Activated naive CD8-positive, alpha-beta T cell treated with anti-CD3 and anti-CD28 coated beads, Interleukin-2, amount 50 U/mL, for 24 hours (primary cell): ENCODE measurements at regions not wholly inside any gene's neighbourhood (a gene's known extent, or its start where the extent isn't known, plus 50 kb on each side); places are given as distances from the start of the nearest gene placed in this dataset.

Experiments
- ATAC-seq: fragments of 150-1000 bp; cut with Tn5 transposase; one replicate; pipeline ENCODE4 v1.10.0; 2021
- DNase-seq: peaks from one replicate; pipeline ENCODE4 v3.0.0; 2021
- H3K27ac Mint-ChIP-seq: one replicate; pipeline ENCODE4 v1.8.0; 2021; ENCODE audit warnings: mild to moderate bottlenecking, mixed read lengths
- H3K27me3 Mint-ChIP-seq: one replicate; pipeline ENCODE4 v1.8.0; 2021; ENCODE audit warnings: mixed read lengths
- H3K36me3 Mint-ChIP-seq: one replicate; pipeline ENCODE4 v1.8.0; 2021; ENCODE audit warnings: low read depth, mixed read lengths
- H3K4me1 Mint-ChIP-seq: one replicate; pipeline ENCODE4 v1.8.0; 2021; ENCODE audit warnings: mixed read lengths
- H3K4me3 Mint-ChIP-seq: one replicate; pipeline ENCODE4 v1.8.0; 2021; ENCODE audit warnings: mild to moderate bottlenecking, moderate library complexity, mixed read lengths
- H3K9me3 Mint-ChIP-seq: one replicate; pipeline ENCODE4 v1.8.0; 2021; ENCODE audit warnings: mixed read lengths

DNA sequence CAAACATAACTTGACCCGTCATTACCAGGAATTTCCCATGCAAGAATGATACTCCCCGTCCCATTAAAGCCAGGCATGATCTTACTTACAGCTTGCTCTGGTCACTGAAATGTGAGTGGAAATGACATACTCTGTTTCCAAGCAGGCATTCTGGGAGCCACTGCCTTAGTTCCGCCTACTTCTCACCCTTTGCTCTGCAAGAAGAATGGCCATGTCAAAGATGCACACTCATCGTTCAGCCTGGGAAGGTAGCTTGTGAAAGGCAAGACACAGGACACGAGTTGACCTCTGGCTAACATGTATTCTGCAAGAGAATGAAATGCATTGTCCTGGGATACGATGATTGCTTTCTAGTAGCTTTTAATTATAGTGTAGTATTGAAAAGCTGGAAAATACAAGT, 1144.4 kb downstream of the NLGN4X start:
- DNase-seq (no peak), ATAC-seq (no peak)
- Mint-ChIP-seq H3K27ac (no peak overlapping the region), H3K4me3 (no peak overlapping the region), H3K4me1 (no peaks in the 10 kb centered on the region), H3K9me3 (no peaks in the 10 kb centered on the region), H3K36me3 (no peaks in the 10 kb centered on the region), H3K27me3 (no peaks in the 10 kb centered on the region)

DNA sequence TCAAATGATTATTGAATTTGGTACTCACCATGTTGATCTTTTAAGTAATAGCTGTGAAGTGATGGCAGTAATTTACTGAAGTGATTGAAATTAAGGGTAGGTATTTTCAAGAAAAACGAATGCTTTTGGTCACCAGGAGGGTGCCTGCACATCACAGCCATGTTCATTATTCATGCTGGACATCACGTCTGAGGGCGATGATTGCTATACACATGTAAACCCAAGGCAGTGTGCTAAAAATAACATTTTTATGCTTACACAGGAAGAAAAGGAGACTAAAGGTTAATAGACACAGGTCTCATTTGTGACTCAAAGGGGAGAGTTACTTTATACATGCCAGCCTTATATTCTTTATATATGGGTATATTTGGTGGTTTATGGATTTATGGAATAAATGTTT, 1146.0 kb downstream of the NLGN4X start:
- H3K9me3 Mint-ChIP-seq: no peaks in the 10 kb centered on the region
- H3K27me3 Mint-ChIP-seq: no peaks in the 10 kb centered on the region
- no peaks in the 10 kb centered on the region for H3K4me1 Mint-ChIP-seq
- no peak overlapping the region for H3K4me3 Mint-ChIP-seq
- no peaks in the 10 kb centered on the region for H3K36me3 Mint-ChIP-seq
- no peak overlapping the region for H3K27ac Mint-ChIP-seq
- ATAC-seq (no peak), DNase-seq (no peak)

DNA sequence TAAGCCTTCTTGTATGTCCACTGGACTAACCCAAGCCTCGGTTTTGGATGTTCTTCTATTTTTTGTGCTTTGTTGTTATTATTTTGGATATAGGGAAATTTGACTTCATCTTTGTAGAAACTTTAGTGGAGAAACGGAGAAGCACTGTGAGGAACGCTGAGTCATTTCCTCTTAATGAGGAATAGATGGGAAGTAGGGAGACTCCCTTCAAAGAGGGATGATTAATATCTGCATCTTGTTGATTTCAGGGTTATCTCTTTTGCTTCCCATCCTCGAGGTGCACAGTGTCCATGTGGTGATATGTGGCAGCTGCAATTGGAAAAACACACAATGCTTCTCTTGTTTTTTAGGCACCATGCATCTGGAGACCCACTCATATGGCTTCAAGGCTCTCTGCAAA, 1147.9 kb downstream of the NLGN4X start:
- DNase-seq (no peak), ATAC-seq (no peak)
- Mint-ChIP-seq H3K36me3 (no peaks in the 10 kb centered on the region), H3K9me3 (no peaks in the 10 kb centered on the region), H3K4me3 (no peak overlapping the region), H3K27me3 (no peaks in the 10 kb centered on the region), H3K4me1 (no peaks in the 10 kb centered on the region), H3K27ac (no peak overlapping the region)

DNA sequence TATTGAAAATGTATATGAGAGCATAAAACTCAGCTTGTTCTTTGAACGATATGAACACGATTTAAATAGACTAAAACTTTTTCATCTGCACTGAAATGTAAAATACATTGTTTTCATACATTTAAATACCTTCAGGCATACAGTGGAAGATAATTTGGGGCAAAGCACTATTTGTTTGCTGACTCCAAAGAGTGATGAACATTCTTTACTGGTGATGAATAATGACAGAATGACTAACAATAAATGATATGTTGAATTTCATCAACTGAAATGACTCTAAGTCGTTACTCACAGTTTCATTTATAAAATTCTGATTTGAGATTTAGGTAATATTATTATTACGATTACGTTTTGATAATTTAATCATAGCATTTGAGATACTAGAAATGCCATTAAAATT, 1160.1 kb downstream of the NLGN4X start:
- Mint-ChIP-seq H3K27me3 (no peaks in the 10 kb centered on the region), H3K9me3 (no peaks in the 10 kb centered on the region), H3K4me3 (no peak overlapping the region), H3K4me1 (no peaks in the 10 kb centered on the region), H3K36me3 (no peaks in the 10 kb centered on the region), H3K27ac (no peak overlapping the region)
- DNase-seq: no peak
- ATAC-seq: no peak

DNA sequence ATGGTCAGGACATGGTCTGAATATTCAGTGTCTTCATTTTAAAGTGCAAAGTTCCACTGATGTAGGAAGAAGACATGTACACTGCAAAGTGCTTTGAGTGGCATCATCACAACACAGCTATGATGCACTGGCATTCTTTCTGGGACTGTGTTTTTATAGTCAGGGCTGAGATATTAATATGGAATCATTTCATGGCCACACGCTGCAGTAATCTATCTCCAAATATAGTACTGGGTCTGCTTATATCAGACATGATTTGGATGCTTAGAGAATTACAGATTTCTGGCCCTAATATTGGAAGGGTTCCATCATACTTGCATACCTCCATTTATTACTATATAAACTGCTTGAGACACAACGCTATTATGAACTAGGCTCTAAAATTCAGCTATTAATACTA, 1170.9 kb downstream of the NLGN4X start:
- DNase-seq (no peak), ATAC-seq (no peak)
- H3K27me3 Mint-ChIP-seq: no peaks in the 10 kb centered on the region
- no peaks in the 10 kb centered on the region for H3K9me3 Mint-ChIP-seq
- H3K4me1 Mint-ChIP-seq: no peaks in the 10 kb centered on the region
- H3K36me3 Mint-ChIP-seq: no peaks in the 10 kb centered on the region
- H3K27ac Mint-ChIP-seq: no peak overlapping the region
- no peak overlapping the region for H3K4me3 Mint-ChIP-seq

DNA sequence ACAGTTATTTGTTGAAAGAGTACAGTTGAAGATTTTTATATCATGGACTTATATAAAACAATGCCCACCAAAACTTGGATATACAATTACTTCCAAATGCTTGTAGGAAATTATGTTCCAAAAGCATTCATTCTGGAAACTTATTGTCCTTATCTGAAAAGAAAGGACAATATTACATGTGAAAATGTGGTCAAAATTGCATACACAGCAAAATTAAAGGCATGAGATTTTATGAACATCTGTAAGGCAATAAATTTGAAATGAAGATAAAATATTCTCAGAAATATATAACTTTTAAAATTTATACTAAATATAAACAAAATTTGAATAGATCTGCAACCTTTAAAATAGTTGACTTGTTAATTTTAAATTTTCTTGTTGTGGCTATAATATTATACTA, 1173.8 kb downstream of the NLGN4X start:
- no peak for DNase-seq
- Mint-ChIP-seq H3K27me3 (no peaks in the 10 kb centered on the region), H3K4me1 (no peaks in the 10 kb centered on the region), H3K36me3 (no peaks in the 10 kb centered on the region), H3K9me3 (no peaks in the 10 kb centered on the region), H3K4me3 (no peak overlapping the region), H3K27ac (no peak overlapping the region)
- no peak for ATAC-seq

DNA sequence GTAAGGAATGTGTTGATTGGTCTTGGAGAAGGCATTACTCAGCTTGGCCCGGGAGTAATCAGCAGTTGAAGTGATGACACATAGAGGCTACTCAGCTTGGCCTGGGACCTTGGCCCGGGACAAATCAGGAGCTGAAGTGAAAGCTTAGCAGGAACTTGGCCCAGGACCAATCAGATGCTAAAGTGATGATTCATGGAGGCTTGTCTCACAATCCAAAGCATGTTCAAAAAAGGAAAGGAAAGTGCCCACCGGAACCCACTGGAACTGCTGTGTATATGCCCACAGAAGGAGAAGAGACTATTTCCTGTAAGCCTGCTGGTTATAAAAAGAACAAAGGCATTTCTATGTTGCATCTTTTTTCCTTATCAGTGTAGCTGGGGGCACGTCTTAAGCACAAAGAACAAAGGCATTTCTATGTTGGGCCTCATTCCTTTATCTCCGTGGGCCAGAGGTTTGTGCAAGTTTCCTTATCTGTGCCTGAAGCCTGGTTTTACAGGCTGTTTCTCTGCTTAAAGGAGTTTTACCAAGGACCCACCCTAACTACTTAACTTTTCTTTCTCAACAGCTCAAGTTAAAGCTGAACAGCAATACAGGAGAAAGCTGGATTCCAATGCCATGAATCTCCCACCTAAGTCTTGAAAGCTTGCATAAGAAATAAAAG, 1176.7 kb downstream of the NLGN4X start:
- no peak for ATAC-seq
- DNase-seq: no peak
- Mint-ChIP-seq H3K36me3 (no peaks in the 10 kb centered on the region), H3K9me3 (peaks cover under 1% of the 10 kb centered on the region), H3K27ac (no peak overlapping the region), H3K27me3 (no peaks in the 10 kb centered on the region), H3K4me3 (no peak overlapping the region), H3K4me1 (no peaks in the 10 kb centered on the region)

DNA sequence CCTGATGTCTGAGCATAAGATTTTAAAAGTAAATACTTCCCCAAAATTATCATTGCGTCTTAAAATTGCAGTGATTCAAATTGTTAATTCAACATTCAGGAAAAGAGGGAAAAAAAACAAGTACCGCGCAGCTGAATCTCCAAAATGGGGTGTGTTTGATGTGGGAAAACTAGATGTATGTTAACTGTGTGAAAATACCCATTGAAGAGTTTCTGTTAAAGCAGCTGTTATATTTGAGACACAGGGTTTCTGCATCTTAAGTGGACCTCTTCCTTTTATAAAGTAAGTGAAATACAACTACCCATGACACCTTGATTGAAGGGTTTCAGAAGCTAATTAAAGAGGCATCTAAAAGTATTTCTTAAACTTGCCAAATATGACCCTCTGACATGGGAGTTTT, 1186.1 kb downstream of the NLGN4X start:
- Mint-ChIP-seq H3K27me3 (no peaks in the 10 kb centered on the region), H3K9me3 (peaks cover 4% of the 10 kb centered on the region), H3K4me3 (no peak overlapping the region), H3K36me3 (no peaks in the 10 kb centered on the region), H3K27ac (no peak overlapping the region), H3K4me1 (no peaks in the 10 kb centered on the region)
- no peak for ATAC-seq
- DNase-seq: no peak

DNA sequence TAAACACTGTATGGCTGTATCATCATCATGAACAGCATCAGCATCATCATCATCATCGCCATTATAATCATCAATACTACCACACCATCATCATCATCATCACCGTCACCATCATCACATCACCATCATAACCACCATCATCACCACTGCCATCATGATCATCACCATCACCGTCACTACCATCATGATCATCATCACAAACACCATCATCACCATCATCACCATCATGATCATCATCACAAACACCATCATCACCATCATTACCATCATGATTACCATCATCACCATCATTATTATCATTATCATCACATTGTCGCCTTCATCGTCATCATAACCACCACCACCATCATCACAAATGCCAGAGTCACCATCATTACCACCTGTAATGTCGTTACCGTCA, 1196.9 kb downstream of the NLGN4X start:
- no peak overlapping the region for H3K4me3 Mint-ChIP-seq

DNA sequence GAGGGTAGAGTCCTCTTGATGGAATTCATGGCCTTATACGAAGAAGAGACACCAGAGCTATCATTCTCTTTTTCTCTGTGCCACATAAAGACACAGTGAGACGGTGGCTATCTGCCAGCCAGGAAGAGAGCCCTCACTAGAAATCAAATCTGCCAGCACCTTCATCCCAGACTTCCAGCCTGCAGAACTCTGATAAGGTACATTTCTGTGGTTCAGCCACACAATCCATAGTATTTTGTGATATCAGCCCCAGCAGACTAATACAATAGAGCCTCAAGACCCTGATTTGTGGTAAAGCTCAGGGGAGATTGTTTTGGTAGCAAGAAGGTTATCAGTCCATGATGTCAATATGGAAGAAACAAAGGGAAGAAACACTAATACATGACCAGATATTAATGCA, 1213.2 kb downstream of the NLGN4X start:
- Mint-ChIP-seq H3K27me3 (no peaks in the 10 kb centered on the region), H3K4me3 (no peak overlapping the region), H3K4me1 (no peaks in the 10 kb centered on the region), H3K36me3 (no peaks in the 10 kb centered on the region), H3K9me3 (no peaks in the 10 kb centered on the region), H3K27ac (no peak overlapping the region)
- no peak for ATAC-seq
- DNase-seq: no peak

More for the DNA sequence above, 1196.9 kb downstream of the NLGN4X start:
- DNase-seq (no peak), ATAC-seq (no peak)
- Mint-ChIP-seq H3K4me1 (no peaks in the 10 kb centered on the region), H3K27me3 (no peaks in the 10 kb centered on the region), H3K27ac (no peak overlapping the region), H3K9me3 (peaks cover 8% of the 10 kb centered on the region), H3K36me3 (no peaks in the 10 kb centered on the region)

DNA sequence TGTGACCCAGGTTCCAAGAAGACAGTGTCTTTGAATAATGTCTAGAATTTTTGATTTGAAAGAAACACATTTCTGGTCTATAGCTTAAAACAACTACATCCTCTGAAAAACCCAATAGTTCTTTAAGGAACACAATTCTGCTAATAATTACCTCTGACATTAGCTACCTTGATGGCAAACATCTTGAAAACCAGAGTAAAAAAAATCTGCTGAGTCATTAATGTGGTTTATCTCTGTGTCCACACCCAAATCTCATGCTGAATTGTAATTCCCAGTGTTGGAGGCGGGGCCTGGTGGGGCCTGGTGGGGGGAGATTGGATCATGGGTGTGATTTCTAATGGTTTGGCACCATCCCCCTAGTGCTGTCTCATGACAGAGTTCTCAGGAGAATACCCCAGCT, 1233.8 kb downstream of the NLGN4X start:
- DNase-seq: no peak
- no peak overlapping the region for H3K4me3 Mint-ChIP-seq

DNA sequence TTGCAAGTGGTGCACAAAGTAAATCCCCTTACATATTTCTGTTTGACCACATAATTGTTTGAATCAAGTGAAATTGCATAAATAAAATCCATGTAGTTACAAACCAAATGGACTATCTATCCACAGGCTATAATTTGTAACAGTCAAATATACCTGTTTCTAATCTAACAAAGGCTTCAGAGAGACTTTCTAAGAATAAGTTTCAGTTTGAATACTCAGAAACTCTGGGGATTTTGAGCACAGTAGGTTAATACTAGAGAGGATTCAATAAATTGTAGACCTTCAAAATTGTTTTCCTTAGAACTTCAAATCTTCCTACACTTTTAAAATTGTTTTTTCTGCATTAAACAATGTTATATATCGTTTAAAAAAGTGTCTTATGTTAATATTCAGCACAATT, 1250.1 kb downstream of the NLGN4X start:
- Mint-ChIP-seq H3K4me1 (no peaks in the 10 kb centered on the region), H3K36me3 (no peaks in the 10 kb centered on the region), H3K4me3 (no peak overlapping the region), H3K27me3 (no peaks in the 10 kb centered on the region), H3K27ac (no peak overlapping the region), H3K9me3 (no peaks in the 10 kb centered on the region)
- no peak for DNase-seq
- no peak for ATAC-seq

More for the DNA sequence above, 1233.8 kb downstream of the NLGN4X start:
- Mint-ChIP-seq H3K4me1 (no peaks in the 10 kb centered on the region), H3K36me3 (no peaks in the 10 kb centered on the region), H3K9me3 (peaks cover 6% of the 10 kb centered on the region), H3K27ac (no peak overlapping the region), H3K27me3 (no peaks in the 10 kb centered on the region)
- ATAC-seq: no peak

DNA sequence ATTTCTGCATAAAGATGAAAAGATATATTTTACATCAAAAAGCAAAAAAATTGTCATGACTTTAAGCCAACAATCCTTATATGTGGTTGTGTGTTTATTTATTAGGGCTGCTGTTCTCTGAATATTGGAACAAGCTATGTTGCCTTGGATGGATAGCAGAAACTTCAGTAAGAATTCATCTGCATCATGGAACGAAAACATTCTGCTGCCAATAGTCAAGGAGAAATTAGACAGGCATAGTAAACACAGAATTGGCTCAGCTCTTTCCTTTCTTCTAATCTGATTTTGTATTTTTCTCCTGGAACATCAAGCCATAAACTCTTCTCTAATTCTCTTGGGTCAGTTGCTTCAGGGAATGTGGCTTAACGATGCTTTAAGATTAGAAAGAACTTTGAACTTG, 1257.0 kb downstream of the NLGN4X start:
- H3K9me3 Mint-ChIP-seq: no peaks in the 10 kb centered on the region
- H3K4me1 Mint-ChIP-seq: no peaks in the 10 kb centered on the region
- no peaks in the 10 kb centered on the region for H3K36me3 Mint-ChIP-seq
- no peaks in the 10 kb centered on the region for H3K27me3 Mint-ChIP-seq
- DNase-seq: no peak
- H3K4me3 Mint-ChIP-seq: no peak overlapping the region
- ATAC-seq: no peak
- H3K27ac Mint-ChIP-seq: no peak overlapping the region

DNA sequence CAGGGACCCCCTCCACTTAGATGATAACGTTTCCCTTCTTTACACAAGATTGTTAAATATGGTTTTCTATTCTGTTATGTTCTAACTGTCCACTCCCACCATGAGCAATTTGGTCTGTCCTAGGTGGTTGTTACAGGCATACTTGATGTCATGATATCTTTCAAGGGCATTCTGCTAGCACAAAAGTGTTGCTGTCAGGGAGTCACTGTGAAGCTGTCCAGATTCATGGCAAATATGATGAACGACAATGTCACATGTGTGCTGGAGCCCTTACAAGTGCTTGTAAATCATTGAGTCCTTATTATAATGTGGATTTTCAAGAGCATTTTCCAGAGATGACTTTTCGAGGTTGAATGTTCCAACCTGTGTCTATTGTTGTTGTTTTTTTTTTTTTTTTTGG, 1250.7 kb upstream of the PRKX start:
- Mint-ChIP-seq H3K9me3 (no peaks in the 10 kb centered on the region), H3K36me3 (no peaks in the 10 kb centered on the region), H3K4me3 (no peak overlapping the region), H3K27ac (no peak overlapping the region), H3K27me3 (no peaks in the 10 kb centered on the region), H3K4me1 (no peaks in the 10 kb centered on the region)
- DNase-seq: no peak
- ATAC-seq: no peak

DNA sequence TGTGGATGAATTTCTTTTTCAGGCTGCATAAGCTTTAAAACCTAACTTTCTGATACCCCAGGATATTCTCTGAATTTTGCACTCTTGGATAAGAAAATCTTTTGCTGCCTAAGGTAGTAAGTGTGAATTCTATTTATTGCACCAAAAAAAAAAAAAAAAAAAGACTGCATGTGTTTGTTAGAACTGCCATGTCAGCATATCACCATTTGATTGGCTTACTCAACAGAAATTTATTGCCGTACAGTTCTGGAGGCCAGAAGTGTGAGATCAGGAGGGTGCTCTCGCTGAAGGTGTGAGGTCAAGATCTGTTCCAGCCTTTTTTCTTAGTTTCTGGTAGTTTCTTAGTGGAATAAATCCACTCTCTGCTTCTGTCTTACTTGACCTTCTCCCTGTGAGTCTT, 1250.0 kb upstream of the PRKX start:
- no peaks in the 10 kb centered on the region for H3K27me3 Mint-ChIP-seq
- H3K36me3 Mint-ChIP-seq: no peaks in the 10 kb centered on the region
- H3K4me3 Mint-ChIP-seq: no peak overlapping the region
- no peak overlapping the region for H3K27ac Mint-ChIP-seq
- DNase-seq (no peak), ATAC-seq (no peak)
- no peaks in the 10 kb centered on the region for H3K4me1 Mint-ChIP-seq
- no peaks in the 10 kb centered on the region for H3K9me3 Mint-ChIP-seq

DNA sequence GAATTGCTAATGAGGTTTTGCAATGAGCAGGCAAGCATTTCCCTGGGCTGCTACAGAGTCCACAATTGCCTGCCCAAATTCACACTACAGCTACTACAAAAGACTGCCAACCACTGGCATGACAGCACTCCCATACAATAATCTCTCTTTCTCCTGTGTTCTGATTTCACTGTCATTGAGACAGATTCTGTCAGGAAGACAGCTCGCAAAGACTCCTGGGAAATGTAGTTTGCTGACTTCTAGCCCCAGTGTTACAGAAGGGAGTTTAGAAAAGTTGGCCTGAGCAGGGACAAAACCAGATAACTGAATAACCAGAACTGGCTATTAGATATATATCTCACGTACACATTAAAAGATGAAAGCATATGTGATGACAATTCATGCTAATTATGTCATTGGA, 1231.3 kb upstream of the PRKX start:
- ATAC-seq: no peak
- DNase-seq: no peak
- no peaks in the 10 kb centered on the region for H3K27me3 Mint-ChIP-seq
- no peak overlapping the region for H3K4me3 Mint-ChIP-seq
- no peaks in the 10 kb centered on the region for H3K4me1 Mint-ChIP-seq
- no peak overlapping the region for H3K27ac Mint-ChIP-seq
- H3K36me3 Mint-ChIP-seq: no peaks in the 10 kb centered on the region
- H3K9me3 Mint-ChIP-seq: no peaks in the 10 kb centered on the region
